ENCODE measurements at regions not wholly inside any gene's neighbourhood (a gene's known extent, or its start where the extent isn't known, plus 50 kb on each side); places are given as distances from the start of the nearest gene placed in this dataset.

DNA sequence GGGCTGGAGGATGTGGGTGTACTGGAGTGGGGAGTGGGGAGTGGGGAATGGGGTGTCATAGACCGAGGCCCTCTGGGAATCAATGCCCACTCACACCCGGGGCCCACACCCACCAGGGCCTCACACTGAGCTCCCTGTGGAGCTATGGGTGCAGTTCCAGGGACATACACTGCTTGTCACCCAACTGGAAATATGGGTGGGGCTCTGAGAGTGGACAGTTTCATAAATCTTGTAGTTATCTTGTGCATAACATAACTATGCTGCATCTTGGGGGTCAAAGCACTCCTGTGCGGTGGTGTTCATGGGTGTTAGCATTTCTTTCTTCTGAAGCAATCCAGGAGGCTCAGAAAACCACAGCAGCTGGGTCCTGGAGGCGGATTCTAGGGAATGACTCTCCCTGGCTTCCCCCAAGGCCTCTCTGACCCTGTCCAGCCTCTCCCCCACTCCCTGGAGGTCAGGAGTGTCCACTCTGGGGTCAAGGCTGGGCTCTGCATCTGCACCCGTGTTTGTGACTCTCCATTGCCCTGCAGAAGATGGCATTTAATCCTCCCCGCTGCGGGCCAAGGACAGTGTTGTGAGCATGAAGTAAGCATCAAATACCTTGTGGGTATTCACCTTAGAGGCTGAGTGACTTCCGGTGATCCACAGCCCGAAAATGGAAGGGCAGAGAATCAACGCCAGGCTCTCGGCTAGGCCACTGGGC lies 172.5 kb downstream of the CTTN start:
- DNase-seq (ENCODE audit: low spot score): no peak

DNA sequence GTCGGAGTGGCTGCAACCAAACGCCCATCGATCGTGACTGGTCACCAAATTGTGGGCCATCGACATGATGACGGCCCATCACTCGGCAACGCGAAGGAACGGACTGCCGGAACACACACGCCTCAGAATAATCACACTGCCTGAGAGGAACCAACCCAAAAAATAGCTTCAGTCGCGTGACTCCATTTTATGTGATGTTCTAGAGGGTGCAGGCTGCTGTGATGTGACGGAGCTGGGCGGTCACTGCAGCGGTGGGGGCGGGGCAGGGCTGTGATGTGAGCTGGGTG lies 174.6 kb downstream of the CTTN start:
- DNase-seq (ENCODE audit: low spot score): no peak

DNA sequence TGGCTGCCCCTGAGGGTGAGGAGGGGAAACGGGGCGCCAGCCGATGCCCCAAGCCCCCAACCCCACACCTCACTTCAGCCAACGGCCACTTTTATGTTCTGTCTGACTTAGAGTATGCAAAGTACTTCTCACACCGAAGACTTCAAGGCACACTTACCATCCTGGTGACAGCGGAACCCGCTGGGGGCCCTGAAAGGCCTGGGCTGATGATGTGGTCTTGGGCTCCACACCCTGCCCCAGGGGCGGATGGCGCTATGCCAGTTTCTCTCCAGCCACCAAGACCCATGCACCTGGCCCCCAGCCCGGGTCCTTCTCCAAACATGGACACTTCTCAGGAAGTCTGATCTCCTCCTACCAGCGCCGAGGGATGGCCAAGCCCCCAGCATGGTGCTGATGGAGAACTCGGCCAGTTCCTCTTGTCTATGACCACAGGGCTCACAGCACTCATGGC lies 175.4 kb downstream of the CTTN start:
- DNase-seq (ENCODE audit: low spot score): no peak

DNA sequence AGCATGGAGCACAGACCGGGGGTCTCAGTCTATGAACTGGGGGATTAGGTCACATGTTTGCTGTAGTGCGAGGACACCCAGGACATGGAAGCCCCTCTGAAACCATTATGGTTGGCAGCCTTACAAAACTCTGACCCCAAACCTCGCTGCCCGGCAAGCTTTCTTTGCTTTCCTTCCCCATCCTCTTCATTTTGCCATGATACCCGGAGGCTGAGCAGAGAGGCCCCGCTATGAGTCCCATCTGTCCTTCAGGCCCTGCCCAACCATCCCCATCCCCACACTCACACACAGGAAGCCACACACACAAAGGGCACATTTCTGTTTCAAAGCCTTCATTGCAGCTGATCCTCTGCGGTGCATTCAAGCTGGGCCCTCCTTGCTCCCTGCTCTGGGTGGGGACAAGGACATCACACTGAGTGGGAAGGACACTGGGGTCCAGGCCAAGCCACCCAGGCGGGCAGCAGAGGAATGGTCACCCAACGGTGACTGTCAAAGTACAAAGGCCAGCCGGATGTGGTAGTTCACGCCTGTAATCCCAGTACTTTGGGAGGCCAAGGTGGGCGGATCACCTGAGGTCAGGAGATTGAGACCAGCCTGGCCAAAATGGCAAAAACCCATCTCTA lies 176.5 kb downstream of the CTTN start:
- no peak for DNase-seq (ENCODE audit: low spot score)

DNA sequence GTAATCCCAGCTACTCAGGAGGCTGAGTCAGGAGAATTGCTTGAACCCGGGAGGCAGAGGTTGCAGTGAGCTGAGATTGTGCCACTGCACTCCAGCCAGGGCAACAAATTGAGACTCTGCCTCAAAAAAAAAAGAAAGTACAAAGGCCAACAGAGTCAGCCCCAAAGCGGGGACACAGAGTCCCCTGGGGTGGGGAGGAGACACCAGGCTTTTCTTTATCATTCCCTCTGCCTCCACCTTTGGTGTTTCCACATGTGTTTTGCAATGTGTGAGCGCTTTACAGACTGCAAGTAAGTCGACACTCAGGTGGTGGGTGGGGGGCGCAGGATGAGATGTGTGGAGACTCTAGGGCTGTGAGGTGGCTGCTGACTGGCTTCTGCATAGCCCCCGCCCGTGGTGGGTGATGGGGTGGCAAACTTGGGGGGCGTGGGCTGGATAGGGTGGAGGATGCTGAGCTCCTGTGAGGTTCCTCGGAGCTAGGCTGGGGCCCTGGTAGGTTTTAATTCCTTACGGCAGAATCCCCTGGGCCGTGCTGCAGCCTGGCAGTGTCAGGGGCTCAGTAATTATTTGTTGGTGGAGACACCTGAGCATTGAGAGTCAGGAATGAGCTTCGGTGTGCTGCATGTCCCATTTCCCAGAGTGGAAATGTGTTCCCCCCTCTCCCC lies 177.2 kb downstream of the CTTN start:
- DNase-seq (ENCODE audit: low spot score): no peak

DNA sequence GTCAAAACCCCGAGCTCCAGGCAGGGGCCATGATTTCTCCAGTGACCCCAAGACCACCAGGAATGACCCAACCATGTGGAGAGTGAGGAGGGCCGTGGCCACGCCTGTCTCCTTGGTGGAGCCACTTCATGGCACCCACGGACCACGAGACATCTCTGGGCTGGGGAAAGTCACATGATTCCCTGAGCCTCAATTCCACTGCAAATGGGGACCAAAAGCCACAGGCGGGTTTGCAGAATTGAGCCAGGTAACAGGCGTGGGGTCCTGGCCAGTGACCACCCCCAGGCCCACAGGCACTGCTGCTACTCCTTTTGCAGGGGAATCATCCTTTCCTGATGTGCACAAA lies 178.9 kb downstream of the CTTN start:
- DNase-seq (ENCODE audit: low spot score): no peak

DNA sequence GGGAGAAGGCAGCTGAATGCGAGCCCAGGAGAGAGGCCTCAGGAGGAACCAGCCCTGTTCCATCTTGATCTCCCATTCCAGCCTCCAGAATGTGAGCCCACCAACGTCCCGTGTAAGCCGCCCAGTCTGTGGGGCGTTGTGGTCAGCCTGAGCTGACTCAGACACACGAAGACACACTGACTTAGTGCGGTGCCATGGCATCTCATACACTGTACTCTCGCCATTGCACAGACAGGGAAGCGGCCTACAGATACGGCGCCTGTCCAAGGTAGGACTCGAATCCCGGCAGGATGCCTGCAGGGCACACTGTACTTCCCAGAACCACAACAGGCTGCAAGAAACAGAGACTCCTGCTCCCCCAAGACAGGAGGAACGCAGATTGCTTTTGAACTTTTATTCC lies 179.6 kb downstream of the CTTN start:
- no peak for DNase-seq (ENCODE audit: low spot score)

DNA sequence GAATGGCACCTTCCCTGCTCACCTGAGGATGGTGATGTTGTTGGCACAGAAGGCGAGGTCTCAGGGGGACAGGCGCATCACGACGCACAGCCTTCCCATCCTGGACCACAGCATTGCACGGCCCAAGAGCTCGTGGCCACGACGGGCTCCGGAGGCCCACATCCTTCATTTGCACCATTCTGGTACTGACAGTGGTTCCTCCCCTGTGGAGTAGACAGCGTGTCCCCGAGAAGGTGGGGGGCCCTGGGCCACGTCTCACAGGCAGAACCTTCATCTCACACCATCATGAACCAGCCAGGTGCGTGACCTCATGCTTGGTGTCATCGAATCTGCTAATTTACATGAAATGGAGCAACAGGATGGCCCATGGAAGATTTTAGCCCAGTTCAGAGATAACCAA lies 180.0 kb downstream of the CTTN start:
- DNase-seq (ENCODE audit: low spot score): no peak

DNA sequence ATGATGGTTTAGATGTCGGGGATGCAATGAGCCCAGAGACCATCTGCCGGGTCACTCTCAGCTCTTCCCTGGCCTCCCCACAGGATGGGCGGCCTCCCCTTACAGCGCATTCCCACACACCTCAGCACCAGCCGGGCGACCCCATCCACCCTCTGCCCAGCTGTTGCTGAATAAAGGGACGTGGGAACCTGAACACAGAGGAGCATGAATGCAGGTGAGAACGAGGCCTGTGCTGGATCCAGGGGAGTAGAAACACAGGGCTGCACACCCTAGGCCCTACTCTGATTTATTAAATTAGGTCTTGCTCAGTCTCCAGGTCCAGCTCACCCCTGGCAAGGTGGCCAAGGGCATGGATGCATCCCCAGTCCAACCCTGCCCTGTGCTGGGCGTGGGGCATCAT lies 180.5 kb downstream of the CTTN start:
- no peak for DNase-seq (ENCODE audit: low spot score)

DNA sequence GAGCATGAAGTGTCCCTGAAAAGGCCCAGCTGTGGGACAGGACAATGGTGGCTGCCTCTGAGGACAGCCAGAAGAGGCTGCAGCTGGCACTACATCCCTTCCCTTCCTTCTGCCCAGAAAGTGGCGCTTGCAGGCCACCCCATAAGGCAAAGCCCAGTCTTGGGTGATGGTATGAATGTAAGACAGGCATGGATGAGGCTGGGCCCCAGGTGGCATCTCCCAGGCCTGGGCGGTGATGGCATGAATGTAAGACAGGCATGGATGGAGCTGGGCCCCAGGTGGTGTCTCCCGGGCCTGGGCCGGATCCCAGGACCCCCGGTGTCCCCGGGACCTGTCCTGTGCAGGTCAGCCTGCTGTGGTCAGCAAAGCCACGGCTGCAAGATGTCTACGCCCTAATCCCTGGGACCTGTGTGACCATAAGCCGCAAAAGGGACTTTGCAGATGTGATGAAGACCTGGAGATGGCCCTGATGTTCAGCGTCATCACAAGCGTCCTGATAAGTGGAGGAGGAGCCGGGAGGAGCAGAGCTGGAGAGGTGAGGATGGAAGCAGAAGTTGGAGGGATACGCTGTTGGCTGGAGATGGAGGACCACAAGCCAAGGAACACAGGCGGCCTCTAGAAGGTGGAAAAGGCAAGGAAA lies 181.1 kb downstream of the CTTN start:
- DNase-seq (ENCODE audit: low spot score): no peak

DNA sequence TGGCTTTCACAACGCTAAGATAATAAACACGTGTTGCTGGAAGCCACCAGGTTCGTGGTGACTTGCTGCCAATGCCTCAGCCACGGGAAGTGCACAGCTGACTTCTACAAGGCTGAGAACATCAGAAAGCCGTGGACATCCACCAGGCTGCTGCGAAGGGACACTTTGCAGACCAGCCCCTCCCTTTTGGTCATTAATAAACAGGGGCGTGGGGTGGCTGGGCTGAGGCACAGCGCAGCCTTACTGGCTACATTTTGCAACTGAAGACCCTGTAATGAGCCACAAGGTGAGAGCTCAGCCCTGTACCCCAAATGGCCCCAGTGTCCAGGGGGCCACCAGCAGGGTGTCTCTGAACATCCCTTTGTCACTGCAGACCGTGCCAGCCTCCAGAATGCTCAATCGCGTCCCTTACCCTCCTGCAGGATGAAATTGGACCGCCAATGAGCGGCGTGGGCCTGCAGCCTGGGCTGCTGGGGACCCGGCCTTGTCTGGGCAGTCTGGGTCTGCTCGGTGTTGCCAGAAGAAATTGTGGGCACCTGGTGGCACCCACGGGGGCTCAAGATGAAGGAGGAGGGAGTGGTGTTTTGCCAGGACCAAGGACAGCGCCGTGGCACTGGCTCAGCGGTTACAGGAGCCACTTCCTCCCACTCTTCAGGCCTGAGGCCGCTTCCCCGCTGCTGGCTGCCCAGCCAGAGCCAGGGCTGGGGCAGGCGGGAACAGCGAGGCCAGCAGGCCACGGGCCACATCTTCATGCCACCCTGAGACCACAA lies 181.9 kb downstream of the CTTN start:
- no peak for DNase-seq (ENCODE audit: low spot score)

DNA sequence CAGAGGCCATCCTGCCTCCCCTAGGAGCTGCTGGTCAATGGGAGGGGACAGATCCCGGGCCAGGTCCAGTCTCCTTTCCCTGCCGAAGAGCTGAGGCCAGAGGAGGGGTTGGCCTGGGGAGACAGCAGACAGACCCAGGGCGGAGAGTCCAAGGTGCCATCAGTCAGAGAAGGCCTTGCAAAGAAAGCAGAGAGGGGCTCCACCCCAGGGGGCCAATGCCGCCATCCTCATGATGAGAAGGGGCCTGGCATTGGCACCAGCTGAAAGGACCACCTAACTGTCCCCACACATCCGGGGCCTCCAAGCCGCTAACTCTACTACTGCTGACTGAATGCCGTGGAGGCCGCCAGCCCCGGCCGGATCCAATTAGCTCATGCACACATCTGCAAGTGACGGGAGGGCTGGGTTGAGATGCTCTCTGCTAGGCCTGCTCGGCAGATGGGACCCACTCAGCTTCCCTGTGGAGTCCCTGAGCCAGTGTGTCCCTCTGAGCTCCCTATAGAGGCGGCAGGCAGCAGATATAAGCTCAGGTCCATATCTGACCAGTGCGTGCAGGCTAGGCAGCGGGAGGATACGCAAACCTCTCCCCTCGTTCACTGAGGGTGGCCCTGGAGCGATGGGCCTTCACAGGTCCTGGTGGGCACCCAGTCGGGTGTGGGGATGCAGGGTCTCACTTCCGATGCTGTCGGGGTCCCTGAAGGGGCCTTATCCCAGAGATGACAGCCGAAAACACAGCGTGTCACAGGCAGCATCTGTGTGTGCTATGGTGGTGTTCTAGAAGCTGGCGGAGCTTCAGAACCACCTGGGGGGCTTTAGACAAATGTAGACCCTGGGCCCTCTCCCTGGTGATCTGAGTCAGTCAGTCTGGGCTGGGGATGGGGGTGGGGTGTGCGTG lies 183.9 kb downstream of the CTTN start:
- DNase-seq (ENCODE audit: low spot score): no peak

DNA sequence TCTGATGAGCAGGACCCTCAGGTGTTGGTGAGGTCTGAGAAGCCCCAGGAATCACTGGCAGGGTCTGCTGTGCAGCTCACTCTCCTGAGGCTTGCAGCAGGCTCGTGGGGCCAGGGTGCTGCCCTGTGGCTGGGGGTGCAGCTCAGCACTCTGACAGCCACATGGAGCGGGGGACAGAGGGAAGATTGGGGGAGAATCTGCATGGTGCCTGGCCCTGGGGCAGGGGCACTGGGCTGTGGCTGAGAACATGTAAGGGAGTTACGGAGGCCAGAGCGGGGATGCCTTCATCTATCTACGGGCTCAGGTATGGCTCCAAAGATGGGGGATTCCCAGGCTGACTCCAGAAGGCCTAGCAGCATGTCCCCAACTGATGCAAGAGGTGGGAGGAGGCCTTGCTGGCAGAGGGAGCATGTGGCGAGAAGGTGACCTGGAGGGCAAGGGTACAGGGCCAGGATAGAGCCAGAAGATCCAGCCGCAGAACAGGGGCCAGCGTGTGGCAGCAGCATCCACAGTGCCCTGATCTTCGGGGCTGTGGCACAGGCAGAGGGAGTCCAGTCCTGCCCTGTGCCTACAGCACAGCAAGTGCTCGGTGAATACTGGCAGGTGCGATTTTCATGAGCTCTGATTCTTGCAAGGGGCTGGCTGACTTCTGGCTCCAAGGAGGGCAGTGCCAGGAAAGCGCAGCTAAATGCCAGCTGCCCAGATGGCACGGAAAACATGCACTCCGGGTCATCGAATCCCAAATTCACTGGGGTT lies 184.7 kb downstream of the CTTN start:
- no peak for DNase-seq (ENCODE audit: low spot score)

DNA sequence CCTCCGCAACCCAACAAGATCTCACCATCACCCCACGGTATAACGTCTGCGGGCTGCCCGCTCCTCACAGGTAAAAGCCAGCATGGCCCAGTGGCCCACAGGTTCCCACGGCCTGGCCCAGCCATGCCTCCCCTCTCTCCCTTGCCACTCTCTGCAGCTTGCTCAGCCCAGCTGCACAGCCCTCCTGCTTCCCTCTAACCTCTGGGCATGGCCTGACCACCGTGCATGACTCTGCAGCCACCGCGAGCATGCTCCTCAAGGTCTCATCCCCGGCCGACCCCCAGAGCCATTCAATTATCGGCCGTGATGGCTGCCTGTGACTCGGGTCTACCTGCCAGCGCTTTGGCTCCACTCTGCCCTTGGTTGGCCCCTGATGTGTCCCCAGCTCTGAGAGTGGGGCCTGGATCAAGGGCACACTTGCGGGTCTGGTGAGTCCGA lies 185.5 kb downstream of the CTTN start:
- no peak for DNase-seq (ENCODE audit: low spot score)

DNA sequence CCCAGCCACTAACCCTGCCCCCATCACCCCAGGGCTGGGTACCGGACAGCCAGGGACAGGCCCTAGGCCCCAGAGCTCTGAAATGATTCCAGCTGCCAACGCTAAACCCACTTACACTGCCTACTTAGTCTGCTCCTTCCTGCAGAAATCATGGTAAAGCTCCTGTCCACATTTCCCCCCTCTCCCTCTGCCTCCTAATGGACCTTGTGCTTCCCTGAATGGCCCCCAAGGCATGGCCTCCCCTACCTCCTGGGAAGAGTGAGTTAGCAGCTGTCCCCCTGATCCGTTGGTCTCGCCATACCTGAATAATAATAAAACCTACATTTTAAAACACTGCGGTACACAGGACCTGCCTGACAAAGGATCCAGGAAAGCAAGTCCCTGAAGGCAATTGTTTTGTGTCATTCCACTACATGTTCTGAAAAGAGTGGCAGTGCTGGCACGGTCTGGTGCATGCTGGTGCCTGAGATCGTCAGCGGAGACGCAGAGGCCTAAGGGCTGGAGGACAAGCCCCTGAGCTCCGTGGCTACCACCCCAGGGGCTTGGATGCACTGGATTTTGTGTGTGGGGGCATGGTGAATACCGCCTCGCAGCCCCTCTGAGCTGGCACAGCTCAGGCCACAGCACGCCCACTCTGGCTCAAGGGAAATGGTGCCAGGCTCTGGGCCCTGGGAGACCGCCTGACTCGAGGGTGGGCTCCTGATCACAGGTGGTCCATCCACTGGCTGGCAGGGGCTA lies 186.3 kb downstream of the CTTN start:
- no peak for DNase-seq (ENCODE audit: low spot score)

DNA sequence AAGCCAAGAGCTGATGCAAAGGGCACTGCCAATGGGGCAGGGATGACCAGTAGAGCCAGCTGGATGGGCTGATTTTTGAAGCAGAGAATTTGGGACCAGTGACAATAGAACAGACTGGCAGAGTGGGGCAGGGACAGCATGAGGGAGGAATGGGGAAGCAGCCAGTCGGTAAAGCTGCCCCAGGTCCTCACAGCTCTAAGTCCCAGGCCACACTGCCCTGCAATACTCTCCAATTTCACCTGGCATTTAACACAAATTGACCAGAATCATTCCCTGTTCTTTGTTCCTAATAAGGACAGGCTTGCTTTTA lies 186.9 kb downstream of the CTTN start:
- no peak for DNase-seq (ENCODE audit: low spot score)

DNA sequence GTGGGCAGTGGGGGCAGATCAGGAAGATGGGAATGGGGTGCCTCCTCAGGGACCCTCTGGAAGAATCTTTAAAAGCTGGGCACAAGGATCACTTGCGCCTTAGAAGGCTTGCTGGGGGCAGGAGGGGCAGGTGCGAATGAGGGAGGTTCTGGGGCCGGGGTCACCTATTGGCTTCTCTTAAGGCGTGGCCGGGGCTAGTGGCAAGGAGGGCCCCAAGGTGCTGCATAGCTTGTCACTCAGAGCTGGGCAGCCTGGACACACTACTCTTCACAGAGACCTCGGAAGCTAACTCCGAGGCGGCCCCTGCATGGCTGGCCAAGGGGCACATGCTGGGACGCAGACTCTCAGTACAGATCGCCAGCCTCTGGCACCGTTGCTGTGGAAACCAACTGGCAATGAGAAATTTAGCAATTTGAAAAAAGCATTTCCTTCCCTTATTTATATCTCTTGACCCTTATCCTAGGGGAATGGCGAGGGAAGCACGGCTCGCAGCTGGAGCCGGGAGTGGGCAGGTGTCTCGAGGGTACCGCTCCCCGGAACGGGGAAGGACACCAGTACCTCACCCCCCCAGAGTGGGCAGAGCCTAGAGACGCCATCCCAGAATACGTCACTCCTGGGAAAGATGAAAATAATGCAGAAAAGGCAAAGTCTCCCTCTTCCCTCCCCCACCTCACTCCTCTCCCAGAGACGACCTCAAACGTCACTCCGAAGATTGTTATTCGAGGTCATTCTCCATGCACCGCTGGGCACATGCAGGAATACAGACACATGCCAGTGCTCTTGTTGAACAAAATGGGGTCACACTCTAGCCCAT lies 188.1 kb downstream of the CTTN start:
- DNase-seq (ENCODE audit: low spot score): no peak

DNA sequence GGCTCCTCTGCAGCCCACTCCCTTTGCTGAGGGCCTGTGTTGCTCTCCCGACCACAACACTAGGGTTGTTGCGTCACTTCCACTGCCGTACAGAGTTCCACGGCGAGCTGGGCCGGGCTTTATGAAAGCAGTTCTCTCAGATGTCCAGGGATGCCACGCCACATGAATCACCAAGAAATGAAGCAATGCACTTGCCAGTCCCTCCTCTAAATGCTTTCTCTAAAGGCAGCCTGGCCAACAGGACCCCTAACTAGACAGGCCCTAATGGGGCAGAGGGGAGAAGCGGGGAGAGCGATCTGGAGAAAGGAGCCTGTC lies 188.7 kb downstream of the CTTN start:
- DNase-seq (ENCODE audit: low spot score): no peak

DNA sequence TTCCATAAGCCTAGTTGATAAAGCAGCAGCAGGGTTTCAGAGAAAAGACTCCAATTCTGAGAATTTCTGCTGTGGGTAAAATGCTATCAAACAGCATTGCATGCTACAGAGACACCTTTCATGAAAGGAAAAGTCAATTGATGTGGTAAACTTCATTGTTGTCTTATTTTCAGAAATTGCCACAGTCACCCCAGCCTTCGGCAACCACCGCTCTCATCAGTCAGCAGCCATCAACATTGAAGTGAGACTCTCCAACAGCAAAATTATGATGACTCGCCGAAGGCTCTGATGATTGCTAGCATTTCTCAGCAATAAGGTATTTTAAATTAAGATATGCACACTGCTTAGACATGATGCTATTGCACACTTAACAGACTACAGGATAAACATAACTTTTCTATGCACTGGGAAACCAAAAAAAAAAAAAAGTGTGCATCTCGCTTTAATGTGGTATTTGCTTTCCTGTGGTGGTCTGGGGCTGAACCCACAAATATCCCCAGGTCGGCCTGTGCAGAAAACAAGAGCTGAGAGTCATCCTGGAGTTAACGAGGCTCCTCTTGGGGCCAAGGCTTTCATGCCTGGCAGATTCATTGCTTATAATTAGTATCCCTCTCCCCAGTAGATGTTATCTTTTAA lies 192.1 kb downstream of the CTTN start:
- no peak for DNase-seq (ENCODE audit: low spot score)

Measured in hematopoietic multipotent progenitor cell treated with erythropoietin and hydrocortisone succinate and interleukin-3 and kit ligand, for 15 days (in vitro differentiated cells).